Cardiac fibroblast (primary cell): ENCODE measurements at regions not wholly inside any gene's neighbourhood (a gene's known extent, or its start where the extent isn't known, plus 50 kb on each side); places are given as distances from the start of the nearest gene placed in this dataset.

Source experiments
- DNase-seq, 2 donors: peaks; one replicate each; pipeline versions ENCODE4 v3.0.0 to v3.0.0-alpha.2; 2010; ENCODE audit warnings: low read depth in 2 of 2
- H3K4me3 ChIP-seq, 2 donors: replicated peaks in 1 of 2; 1 replicate in 1 of 2; 2 replicates in 1 of 2; pipeline ENCODE4 v1.5.1; 2011; ENCODE audit warnings: low read depth in 2 of 2, low read length in 2 of 2, mild to moderate bottlenecking in 2 of 2, moderate library complexity in 1 of 2
- CTCF ChIP-seq: IDR thresholded peaks from one replicate; pipeline ENCODE4 v1.5.1; 2011; ENCODE audit warnings: low read depth, mild to moderate bottlenecking, low read length, inconsistent platforms

GRCh38 chr1:164033782-164034181, 525.2 kb upstream of the PBX1 start:
- H3K4me3 ChIP-seq: no peak overlapping the region
- TF ChIP-seq CTCF: no peak
- DNase-seq: no peak

GRCh38 chr1:164040754-164041153, 518.2 kb upstream of the PBX1 start:
- no peak overlapping the region for H3K4me3 ChIP-seq

GRCh38 chr1:164051782-164052181, 507.2 kb upstream of the PBX1 start:
- peak in 1 of 2 donors; percentile 2 for DNase-seq
- TF ChIP-seq CTCF: no peak
- H3K4me3 ChIP-seq: no peak overlapping the region

More at GRCh38 chr1:164040754-164041153, 518.2 kb upstream of the PBX1 start:
- no peak for TF ChIP-seq CTCF
- no peak for DNase-seq

GRCh38 chr1:164054331-164054730, 504.7 kb upstream of the PBX1 start:
- no peak overlapping the region for H3K4me3 ChIP-seq
- no peak for TF ChIP-seq CTCF
- no peak for DNase-seq

- DNase-seq: no peak
- no peak for TF ChIP-seq CTCF
- H3K4me3 ChIP-seq: no peak overlapping the region
Measured at GRCh38 chr1:164058198-164058597, 500.8 kb upstream of the PBX1 start.

GRCh38 chr1:164061528-164061927, 497.5 kb upstream of the PBX1 start:
- no peak for TF ChIP-seq CTCF
- no peak for DNase-seq
- no peak overlapping the region for H3K4me3 ChIP-seq

GRCh38 chr1:164064501-164064900, 494.5 kb upstream of the PBX1 start:
- no peak overlapping the region for H3K4me3 ChIP-seq
- TF ChIP-seq CTCF: no peak
- DNase-seq: peak; percentile 0 to 36
